DOHH2 (cell line): ENCODE measurements at regions not wholly inside any gene's neighbourhood (a gene's known extent, or its start where the extent isn't known, plus 50 kb on each side); places are given as distances from the start of the nearest gene placed in this dataset.

ENCODE experiments used
- CTCF ChIP-seq: fragments of 200-600 bp; sonication (generic); IDR thresholded peaks from one replicate; pipeline ENCODE4 v1.5.1; 2014; ENCODE audit warnings: antibody characterized with exemption, mild to moderate bottlenecking, low read depth, low read length; ENCODE audit not compliant: poor library complexity, severe bottlenecking
- EZH2phosphoT487 ChIP-seq: fragments of 200-600 bp; sonication (generic); IDR thresholded peaks from 2 replicates; pipeline ENCODE4 v1.6.1; 2017; ENCODE audit warnings: borderline replicate concordance, mild to moderate bottlenecking, antibody characterized with exemption, low read length, moderate library complexity, mixed read lengths

- TF ChIP-seq CTCF (no peak), EZH2phosphoT487 (no peak)
Measured at GRCh38 chr6:65819152-65819551, 112.1 kb upstream of the EYS start.
